ENCODE measurements at regions not wholly inside any gene's neighbourhood (a gene's known extent, or its start where the extent isn't known, plus 50 kb on each side); places are given as distances from the start of the nearest gene placed in this dataset.
A peak's percentile ranks its signal among the peaks of the same experiment; 100 is the strongest.
"Not testable (repeated sequence)": the region's sequence is repeated elsewhere in the genome, so short reads cannot be mapped to it uniquely, and the experiment has no call there.

DNA sequence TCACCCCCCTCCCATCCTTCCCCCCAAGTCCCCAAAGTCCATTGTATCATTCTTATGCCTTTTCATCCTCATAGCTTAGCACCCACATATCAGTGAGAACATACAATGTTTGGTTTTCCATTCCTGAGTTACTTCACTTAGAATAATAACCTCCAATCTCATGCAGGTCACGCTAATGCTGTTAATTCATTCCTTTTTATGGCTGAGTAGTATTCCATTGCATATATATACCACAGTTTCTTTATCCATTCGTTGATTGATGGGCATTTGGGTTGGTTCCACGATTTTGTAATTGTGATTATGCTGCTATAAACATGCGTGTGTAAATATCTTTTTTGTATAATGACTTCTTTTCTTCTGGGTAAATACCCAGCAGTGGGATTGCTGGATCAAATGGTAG is 621.9 kb upstream of the NRP1 start:
- not testable (repeated sequence) for DNase-seq (ENCODE audit: low read depth)

DNA sequence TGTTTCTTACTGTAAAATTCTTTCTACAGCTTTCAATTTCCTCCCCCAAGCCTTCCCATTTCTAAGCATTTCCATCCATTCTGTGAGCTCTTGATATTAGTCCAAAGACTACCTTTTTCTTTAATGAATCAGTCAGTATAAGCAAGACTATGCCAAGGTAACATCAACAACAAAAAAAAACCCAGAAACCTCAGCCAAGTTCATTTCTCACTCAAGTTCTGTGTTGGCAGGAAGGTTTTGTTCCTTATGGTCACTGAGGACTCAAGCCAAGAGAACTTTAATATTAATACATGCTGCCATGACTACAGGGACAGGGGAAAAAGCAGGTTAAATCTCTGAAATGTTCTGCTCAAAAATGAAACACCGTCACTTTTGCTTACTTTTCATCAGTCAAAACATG is 621.2 kb upstream of the NRP1 start:
- DNase-seq (ENCODE audit: low read depth): peak; percentile 20

DNA sequence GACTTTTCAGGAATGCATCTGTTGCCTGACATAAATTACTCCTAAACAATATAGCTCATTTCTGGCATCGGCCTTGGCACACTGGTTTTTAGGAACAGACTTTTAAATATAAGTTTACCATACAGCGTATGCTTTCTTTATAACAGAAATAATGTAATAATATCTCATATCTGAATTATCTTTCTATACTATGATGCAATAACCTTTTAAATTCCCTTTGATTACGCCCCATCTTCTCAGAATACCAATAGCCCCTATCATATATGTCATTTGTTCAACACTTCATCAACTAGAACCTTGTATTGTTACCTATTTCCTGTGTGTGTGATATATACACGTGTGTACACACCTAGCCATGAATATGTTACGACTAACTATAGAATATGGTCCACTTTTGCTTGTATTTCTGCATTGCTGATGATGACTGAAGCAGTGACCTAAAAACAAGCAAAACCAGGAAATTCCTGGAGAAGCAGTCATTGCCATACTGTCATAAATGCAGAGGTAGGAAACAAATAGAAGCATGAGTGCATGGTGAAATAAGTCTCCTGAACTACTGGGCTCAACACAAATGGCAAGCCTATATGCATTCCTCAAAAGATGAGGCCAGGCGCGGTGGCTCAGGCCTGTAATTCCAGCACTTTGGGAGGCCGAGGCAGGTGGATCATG is 618.4 kb upstream of the NRP1 start:
- no peak for DNase-seq (ENCODE audit: low read depth)

DNA sequence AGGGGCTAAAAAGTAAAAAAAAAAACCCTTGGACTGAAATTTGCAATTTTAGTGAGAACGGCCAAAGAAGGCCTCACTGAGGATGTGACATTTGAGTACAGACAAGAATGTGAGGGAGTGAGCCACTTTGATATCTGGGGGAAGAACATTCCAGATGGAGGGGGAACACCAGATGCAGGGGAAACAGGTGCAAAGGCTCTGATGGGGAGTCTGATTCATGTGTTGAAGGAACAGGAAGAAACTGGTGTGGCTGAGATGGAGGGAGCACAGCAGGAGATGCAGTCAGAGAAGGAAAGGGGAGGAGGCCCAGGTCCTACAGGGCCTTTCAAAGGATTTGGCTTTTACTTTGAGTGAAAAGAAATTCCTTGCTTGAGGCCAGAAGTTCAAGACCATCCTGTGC is 615.7 kb upstream of the NRP1 start:
- no peak for DNase-seq (ENCODE audit: low read depth)

DNA sequence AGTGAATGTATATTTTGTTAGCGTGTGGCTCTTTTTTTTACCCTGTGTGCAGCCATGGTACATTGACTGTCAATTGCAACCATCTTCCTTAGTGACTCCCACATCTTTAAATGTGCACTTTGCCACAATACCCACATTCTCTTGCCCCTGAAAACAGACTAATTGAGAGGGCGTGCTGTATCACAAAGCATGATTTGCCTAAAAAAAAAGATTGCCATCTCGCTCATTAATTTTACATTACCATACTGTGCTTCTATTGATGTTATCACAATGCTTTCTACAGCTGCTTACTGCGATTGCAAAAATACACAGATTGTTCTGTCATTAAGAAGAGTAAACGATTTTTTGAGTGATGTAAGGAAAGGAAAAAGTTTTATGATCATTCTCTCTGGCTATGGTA is 613.1 kb upstream of the NRP1 start:
- DNase-seq (ENCODE audit: low read depth): no peak

DNA sequence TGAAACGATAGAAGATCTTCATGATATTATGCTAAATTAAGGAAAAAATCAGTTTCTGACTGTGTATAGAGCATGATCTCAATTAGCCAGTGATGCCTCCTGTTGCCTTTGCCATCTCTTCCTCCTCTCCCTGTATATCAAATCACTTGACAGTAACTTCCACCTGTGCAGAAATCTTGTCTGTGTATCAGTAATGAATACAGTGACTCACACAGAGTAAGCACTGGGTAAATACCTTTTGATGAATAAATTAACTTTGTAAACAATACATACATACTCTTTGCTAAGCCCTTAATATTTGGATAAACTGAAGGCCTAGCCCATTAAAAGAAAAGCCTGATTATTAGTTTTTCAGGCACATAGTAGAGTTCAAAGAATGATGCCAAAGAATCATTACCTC is 610.6 kb upstream of the NRP1 start:
- no peak for DNase-seq (ENCODE audit: low read depth)

DNA sequence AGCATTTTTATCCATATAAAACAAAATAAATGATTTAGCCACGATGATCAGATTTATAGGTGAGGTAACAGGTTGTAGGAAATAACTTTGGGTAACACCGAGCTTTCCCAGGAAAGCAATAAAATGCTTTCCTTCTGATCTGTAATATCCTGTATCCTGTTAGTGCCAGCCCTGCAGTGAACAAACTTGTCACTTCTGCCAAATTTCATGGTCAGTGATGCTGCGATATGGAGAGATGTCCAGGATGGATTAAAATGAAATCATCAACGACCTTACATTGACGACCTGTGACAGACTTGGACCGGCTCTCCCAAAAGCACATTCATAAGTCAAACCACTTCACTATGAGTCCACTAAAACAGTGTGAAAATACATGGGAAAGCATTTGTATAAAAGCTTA is 608.0 kb upstream of the NRP1 start:
- no peak for DNase-seq (ENCODE audit: low read depth)

DNA sequence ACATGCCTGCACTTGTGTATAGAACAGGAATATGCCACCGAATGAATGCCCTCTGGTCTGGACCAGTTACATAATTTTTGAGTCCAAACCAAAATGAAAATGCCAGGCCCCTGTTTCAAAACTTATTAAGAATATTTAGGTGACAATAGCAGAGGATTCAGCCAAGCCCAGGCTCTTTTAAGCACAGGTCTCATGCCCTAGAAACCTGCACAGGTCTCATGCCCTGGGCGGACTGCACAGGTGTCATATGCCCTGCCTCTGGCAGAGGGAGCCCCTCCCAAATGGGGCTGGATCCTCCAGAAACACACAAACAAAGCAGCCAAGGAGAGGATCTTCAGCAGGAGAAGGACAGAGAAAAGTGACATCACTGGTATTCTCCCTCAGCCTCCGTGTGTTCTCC is 605.4 kb upstream of the NRP1 start:
- no peak for DNase-seq (ENCODE audit: low read depth)

DNA sequence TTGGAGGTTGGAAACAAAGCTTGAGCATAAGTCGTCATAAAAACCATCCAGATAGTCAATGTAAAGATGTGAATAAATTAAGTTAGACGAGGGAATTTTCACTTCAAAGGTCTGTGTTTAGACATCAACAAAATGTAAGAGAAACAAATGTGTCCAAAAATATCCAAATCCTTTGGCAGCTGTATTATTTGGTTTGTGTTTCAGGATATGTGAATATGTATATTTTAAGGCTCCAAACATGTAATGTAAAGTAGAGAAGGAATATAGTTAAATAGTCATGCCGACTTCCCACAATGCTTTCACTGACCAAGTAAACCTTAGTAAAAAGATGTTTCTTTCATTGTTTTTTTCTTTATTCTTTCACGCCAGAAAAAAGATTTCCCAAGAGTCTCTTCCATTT is 604.9 kb upstream of the NRP1 start:
- DNase-seq (ENCODE audit: low read depth): no peak

DNA sequence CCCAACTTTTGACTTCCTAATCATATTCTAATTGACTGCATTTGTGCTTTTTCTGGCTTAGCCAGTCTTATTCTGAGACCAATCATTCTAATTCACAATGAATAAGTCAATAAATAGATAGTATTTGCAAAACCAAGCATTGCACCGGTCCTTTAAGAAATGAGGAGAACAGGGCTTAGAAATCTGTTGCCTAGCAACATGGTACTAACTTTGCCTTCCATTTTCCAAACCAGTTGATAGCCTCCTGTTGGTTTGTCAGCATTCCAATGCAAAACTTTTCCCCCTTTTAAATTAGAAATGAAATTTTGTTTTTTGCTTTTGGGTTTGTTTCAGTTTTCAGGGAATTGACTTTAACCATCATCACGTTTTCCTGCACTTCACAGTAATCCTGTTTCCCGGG is 603.5 kb upstream of the NRP1 start:
- no peak for DNase-seq (ENCODE audit: low read depth)

DNA sequence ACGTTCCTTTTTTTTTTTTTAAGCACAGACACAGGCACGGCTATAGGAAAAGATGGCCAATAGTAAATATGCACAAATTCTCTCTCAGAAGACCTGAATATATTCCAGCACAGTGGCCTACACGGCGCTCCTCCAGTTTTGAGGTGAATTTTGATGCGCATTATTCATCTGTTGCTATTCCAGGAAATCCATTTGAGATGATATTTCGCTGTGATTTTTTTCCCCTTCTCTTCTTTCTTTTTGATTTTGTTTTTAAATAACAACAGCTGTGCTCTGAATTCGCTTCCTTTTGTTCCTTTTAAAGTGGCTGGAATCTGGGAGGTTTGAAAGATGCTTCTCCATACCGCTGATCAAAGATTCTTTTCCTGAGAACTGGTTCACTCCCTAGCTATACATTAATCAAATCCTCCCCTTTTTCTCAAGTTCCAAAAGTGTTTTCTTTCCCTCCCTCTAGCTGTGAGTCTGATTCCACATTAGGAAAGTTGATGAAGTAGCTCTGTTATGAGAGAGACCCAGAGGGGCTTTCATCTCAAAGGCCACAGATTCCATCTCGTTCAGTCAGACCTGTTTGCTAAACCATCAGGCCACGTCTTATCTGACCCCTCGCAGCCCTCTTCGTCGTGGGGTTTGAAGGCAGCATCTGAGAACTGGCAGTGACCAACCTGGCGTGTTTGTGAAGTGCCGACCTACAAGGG is 602.7 kb upstream of the NRP1 start:
- DNase-seq (ENCODE audit: low read depth): no peak

DNA sequence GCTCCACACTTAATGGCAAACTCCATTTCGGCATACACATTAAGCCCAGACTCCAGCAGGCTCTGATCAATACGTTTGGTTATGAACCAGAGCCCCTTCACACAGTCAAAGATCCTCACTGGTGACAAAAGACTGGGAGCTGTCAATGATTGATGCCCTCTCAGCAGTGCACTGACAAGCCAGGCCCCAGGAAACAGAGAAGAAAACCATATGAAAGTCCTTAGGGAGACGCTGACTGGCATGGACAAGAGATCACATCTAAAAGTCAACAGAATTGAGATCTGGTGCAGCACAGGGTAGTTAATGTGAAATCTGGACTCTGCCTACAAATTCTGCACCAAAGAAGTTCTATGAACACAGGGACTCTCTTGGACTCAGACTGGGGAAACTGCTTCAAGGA is 600.9 kb upstream of the NRP1 start:
- no peak for DNase-seq (ENCODE audit: low read depth)

DNA sequence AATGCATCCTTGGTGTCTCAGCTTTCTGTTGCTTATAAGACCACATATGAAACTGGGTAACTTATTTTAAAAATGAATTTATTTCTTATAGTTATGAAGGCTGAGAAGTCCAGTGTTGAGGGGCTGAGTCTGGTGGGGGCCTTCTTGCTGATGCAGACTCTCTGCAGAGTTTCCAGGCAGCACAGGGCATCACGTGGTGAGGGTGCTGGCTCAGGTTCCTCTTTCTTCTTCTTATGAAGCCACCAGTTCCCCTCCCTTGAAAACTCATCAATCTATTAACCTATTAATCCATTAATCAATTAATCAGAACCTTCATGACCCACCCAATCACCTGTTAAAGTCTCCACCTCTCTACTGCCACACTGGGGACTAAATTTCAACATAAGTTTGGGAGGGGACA is 595.6 kb upstream of the NRP1 start:
- no peak for DNase-seq (ENCODE audit: low read depth)

DNA sequence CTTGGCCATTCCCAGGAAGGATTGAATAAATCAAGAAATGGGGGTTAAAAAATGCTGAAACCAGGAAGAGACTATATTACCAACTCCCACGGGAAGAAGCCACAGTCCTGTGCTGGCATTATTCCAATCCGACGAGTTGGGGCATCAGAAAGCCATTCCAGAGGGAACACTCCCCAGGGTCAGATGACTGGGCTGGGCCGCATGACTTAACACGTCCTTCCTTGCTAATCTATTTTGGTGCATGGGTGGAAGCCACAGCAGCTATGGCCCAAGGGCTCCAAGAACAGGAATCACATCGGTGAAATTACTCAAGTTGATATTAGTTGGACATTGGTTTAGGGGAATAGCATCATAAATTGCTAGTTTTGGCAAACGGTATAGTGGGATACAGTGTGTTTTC is 592.9 kb upstream of the NRP1 start:
- no peak for DNase-seq (ENCODE audit: low read depth)

DNA sequence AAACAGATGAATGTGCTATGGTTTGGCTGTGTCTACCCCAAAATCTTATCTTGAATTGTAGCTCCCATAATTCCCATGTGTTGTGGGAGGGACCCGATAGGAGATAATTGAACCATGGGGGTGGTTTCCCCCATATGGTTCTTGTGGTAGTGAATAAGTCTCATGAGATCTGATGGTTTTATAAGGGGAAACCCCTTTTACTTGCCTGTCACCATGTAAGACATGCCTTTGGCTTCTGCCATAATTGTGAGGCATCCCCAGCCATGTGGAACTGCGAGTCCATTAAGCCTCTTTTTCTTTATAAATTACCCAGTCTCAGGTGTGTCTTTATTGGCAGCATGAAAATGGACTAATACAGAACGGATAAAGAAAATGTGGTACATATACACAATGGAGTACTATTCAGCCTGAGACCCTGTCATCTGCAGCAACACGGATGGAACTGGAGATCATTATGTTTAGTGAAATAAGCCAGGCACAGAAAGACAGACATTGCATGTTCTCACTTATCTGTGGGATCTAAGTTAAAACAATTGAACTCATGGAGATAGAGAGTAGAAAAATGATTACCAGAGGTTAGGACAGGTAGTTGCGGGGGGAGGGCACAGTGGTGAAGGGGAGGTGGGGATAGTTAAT is 587.6 kb upstream of the NRP1 start:
- no peak for DNase-seq (ENCODE audit: low read depth)

DNA sequence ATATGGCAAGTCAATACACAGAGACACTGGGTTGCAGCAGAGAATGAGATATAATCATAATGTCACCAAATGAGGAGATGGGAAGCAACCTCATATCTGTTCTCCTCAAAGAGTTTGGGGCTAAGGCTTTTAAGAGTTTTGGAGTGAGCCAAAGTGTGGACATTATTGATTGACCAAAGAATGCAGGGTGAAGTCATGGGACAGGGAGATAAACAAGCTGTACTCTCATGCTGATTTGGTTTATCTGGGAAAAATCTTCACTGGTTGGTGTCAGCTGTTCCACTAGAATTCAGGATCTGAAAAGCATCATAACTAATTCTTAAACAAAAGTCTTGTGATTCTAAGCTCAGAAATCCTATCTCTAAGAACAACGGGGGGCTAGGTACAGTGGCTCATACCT is 585.9 kb upstream of the NRP1 start:
- no peak for DNase-seq (ENCODE audit: low read depth)

DNA sequence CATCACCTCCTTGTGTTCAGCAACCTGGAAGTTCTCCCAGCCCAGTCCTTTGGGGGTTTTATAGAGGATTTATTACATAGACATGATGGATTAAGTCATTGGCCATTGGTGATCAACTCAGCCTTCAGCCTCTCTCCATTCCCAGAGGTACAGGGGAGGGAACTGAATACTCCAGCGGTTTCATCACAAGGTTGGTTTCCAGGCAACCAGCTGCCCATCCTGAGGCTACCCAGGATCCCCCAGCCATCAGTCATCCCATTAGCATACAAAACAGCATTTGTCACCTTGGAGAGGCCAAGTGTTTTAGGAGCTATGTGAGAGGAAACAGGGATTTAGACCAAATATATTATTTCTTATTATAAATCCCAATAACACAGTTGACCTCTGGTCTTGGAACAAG is 584.8 kb upstream of the NRP1 start:
- no peak for DNase-seq (ENCODE audit: low read depth)

DNA sequence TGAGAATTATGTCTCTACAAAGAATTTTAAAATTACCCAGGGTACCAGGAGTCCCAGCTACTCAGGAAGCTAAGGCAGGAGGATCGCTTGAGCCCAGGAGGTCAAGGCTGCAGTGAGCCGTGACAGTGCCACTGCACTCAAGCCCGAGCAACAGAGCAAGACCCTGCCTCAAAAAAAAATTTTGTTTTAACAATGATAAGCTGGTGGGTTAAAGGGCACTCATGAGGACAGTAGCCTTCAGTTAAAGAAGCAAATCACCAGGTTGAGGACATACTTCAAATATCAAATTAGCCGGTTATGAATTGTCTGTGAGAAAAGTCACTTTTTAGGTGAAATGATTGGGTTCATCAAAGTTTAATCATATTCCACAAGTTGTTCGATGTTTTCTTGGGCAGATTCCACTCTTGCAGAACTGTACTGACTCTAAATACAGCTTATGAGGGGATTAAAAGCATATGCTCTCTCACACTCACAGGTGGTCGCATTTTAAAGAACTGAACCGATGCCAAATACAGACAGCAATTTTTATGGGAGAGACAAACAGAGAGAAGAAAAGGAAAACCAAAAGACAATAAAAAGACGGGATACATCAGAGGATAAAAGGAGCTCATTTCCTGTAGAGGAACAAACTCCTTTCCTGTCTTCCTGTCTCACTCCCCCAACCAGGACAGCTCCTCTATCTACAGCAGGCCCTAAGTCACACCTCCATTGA is 582.8 kb upstream of the NRP1 start:
- no peak for DNase-seq (ENCODE audit: low read depth)

DNA sequence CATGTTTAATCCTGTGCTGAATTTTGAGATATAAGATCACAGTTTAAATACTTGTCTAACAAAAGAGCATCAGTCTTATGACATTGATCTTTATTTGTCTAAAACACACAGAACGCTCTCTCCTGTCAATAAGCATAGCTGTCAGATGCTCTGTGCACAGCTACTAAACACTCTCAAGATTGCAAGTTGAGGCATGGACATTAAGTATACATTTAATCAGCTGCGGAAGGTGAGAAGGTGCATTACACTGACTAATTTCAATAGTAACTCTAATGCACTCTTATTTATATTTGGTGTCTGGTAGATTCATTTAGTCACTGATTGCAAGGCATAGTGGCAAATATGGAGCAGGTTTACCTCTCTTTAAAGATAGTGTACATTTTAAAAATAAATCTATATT is 580.3 kb upstream of the NRP1 start:
- no peak for DNase-seq (ENCODE audit: low read depth)

DNA sequence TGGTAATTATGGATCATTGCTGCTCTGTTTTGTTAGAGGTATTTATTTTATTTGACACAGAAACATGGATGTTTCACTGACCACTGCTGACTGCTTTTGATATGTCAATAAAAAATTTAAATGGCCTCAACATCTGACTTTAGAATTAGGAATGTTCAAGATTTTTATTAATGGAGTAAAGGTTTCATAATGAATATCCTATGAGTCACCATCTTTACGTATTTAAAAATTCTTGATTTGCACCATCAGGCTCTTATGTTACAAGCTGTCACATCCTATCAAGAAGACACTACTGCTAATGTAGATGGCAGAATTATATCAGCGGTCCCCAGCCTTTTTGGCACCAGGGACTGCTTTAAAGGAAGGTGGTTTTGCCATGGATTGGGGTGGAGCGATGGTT is 578.7 kb upstream of the NRP1 start:
- peak; percentile 70 for DNase-seq (ENCODE audit: low read depth)

DNA sequence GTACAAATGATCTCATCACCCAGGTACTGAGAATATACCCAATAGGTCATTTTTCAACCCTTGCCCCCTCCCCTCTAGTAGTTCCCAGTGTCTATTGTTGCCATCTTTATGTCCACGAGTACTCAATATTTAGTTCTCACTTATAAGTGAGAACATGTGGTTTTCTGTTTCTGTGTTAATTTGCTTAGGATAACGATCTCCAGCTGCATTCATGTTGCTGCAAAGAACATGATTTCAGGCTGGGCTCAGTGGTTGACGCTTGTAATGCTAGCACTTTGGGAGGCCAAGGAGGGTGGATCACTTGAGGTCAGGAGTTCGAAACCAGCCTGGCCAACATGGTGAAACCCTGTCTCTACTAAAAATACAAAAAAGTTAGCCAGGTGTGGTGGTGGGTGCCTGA is 575.0 kb upstream of the NRP1 start:
- DNase-seq (ENCODE audit: low read depth): peak; percentile 20

DNA sequence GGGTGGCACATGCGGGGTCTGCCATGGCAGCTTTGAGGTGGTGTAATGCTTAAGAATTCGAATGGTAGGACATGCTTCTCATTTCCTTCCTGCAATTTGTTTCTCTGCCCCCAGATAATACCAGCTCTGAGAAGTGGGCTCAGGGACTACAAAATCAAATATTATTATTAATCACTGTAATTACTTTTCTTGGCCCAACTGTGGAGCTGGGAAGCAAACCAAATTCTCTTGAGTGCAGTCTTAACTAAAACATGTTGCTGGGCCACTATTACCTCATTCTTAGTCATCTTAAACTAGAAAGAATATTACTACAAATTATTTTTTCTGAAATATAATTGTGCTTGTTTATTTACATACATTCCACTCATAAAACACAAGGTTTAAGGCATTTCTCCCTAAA is 566.7 kb upstream of the NRP1 start:
- DNase-seq (ENCODE audit: low read depth): peak; percentile 93

DNA sequence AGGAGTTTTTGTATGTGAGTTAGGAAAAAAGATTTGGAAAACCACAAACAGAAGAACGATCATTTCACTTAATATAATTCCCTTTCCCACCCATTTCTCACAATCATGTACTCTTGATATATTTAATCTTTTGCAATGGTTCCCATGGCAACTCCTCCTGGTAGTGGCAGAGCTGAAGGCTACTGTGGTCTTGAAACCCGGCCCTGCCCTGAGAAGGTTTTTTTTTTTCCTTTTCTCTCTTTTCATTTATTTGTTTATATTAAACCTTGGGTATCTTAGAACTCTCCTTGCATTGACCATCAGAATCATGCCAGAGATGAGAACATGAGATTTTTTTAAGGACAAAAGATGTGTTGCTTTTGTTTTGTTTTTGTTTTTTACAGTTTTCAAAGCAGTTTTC is 566.1 kb upstream of the NRP1 start:
- peak; percentile 84 for DNase-seq (ENCODE audit: low read depth)
